ENCODE measurements at regions not wholly inside any gene's neighbourhood (a gene's known extent, or its start where the extent isn't known, plus 50 kb on each side); places are given as distances from the start of the nearest gene placed in this dataset.

DNA sequence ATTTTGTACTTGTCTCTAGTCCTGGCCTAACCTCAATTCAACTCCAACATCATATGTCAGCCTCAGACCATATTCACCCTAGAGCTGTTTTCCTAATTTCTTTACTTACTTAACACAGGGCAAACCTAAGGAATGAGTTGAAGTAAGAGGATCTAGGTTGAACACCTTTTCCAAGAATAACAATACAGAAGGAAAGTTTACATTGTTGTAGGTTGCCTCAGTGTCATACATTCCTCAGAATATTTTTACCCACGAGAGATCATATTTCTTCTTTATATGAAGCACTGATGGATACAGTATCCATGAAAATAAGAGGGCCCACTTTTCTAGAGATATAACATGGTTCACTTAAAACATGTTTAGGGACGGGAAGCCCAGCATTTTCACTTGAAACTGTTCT, 369.5 kb downstream of the CNTN6 start:
- no peak for FAIRE-seq
- TF ChIP-seq NR2C2 (CRISPR knock-in tag; IDR thresholded peaks at IDR 0.05) (no peak), NR2C2 (tag; IDR thresholded peaks at IDR 0.05) (no peak)
- TF ChIP-seq, protein P1, sequence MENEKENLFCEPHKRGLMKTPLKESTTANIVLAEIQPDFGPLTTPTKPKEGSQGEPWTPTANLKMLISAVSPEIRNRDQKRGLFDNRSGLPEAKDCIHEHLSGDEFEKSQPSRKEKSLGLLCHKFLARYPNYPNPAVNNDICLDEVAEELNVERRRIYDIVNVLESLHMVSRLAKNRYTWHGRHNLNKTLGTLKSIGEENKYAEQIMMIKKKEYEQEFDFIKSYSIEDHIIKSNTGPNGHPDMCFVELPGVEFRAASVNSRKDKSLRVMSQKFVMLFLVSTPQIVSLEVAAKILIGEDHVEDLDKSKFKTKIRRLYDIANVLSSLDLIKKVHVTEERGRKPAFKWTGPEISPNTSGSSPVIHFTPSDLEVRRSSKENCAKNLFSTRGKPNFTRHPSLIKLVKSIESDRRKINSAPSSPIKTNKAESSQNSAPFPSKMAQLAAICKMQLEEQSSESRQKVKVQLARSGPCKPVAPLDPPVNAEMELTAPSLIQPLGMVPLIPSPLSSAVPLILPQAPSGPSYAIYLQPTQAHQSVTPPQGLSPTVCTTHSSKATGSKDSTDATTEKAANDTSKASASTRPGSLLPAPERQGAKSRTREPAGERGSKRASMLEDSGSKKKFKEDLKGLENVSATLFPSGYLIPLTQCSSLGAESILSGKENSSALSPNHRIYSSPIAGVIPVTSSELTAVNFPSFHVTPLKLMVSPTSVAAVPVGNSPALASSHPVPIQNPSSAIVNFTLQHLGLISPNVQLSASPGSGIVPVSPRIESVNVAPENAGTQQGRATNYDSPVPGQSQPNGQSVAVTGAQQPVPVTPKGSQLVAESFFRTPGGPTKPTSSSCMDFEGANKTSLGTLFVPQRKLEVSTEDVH (IDR thresholded peaks at IDR 0.05; ENCODE audit: low read depth, partially characterized antibody), result no peak
- Histone ChIP-seq H4K20me1 (replicated peaks; ENCODE audit: control insufficient read depth, insufficient read depth, low read length) (no peaks in the 10 kb centered on the region), H2AFZ (ENCODE audit: low read depth, low read length) (no peak overlapping the region), H3K4me3 (no peak overlapping the region), H3K36me3 (ENCODE audit: control insufficient read depth, insufficient read depth, low read length) (no peaks in the 10 kb centered on the region), H3K4me1 (replicated peaks in 1 of 2; ENCODE audit: control insufficient read depth in 2 of 2, insufficient read depth in 2 of 2, low read length in 2 of 2) (no peaks in the 10 kb centered on the region), H3K79me2 (ENCODE audit: control insufficient read depth, insufficient read depth, low read length) (no peaks in the 10 kb centered on the region), H3K9me1 (ENCODE audit: control insufficient read depth, insufficient read depth, low read length) (no peaks in the 10 kb centered on the region), H3K27me3 (ENCODE audit: control insufficient read depth in 2 of 2, insufficient read depth in 2 of 2, low read length in 2 of 2) (no peaks in the 10 kb centered on the region), H3K9ac (ENCODE audit: insufficient read depth in 1 of 2, low read depth in 2 of 2, low read length in 2 of 2) (no peak overlapping the region), H3K9me3 (replicated peaks; ENCODE audit: control insufficient read depth, insufficient read depth, low read depth, low read length) (0 out of 2 replicates have a peak, but pooled peaks cover 2% of the 10 kb centered on the region), H3K27ac (ENCODE audit: extremely low read depth, low read depth, low read length) (no peak overlapping the region), H3K4me2 (ENCODE audit: insufficient read depth, low read length) (no peak overlapping the region)
- in situ Hi-C loops (cut with MboI) (no loop called here), intact Hi-C loops (cut with micrococcal nuclease) (no loop called here)
- no peak for ATAC-seq
- BruUV-seq (replicated peaks), result no TSS peak
- 0% methylated on average over 2 of the region's 2 CpGs for WGBS (ENCODE audit: insufficient coverage, low coverage, missing lambda C conversion rate)
- DNase-seq (ENCODE audit: extremely low read depth in 1 of 4, low spot score in 3 of 4), result no peak
- ChIA-PET POLR2A (no interaction called here), CTCF (ENCODE audit: low intra/inter-chr PET ratio) (no interaction called here)
